ENCODE measurements at regions not wholly inside any gene's neighbourhood (a gene's known extent, or its start where the extent isn't known, plus 50 kb on each side); places are given as distances from the start of the nearest gene placed in this dataset.
"Not testable (repeated sequence)": the region's sequence is repeated elsewhere in the genome, so short reads cannot be mapped to it uniquely, and the experiment has no call there.

- no peak for DNase-seq
Observed at GRCh38 chr6:146944809-146945208, 259.4 kb upstream of the STXBP5 start.

GRCh38 chr6:146946559-146946958 is 257.7 kb upstream of the STXBP5 start:
- no peak for DNase-seq

GRCh38 chr6:146948790-146949342 is 255.4 kb upstream of the STXBP5 start:
- DNase-seq = no peak

GRCh38 chr6:146949425-146949824 is 254.8 kb upstream of the STXBP5 start:
- DNase-seq = no peak

- no peak for DNase-seq
Observed at GRCh38 chr6:146950351-146950835, 253.8 kb upstream of the STXBP5 start.

- DNase-seq = no peak
Observed at GRCh38 chr6:146955570-146955969, 248.6 kb upstream of the STXBP5 start.

- no peak for DNase-seq
Observed at GRCh38 chr6:146957181-146958093, 246.8 kb upstream of the STXBP5 start.

GRCh38 chr6:146961831-146962230 is 242.4 kb upstream of the STXBP5 start:
- no peak for DNase-seq

- no peak for DNase-seq
Observed at GRCh38 chr6:146962329-146962728, 241.9 kb upstream of the STXBP5 start.

- no peak for DNase-seq
Observed at GRCh38 chr6:146965110-146965689, 239.0 kb upstream of the STXBP5 start.

GRCh38 chr6:146968041-146968760 is 236.0 kb upstream of the STXBP5 start:
- peak; percentile 14 for DNase-seq

GRCh38 chr6:146972546-146972945 is 231.7 kb upstream of the STXBP5 start:
- DNase-seq = no peak

- no peak for DNase-seq
Observed at GRCh38 chr6:146974351-146974750, 229.9 kb upstream of the STXBP5 start.

- no peak for DNase-seq
Observed at GRCh38 chr6:146975093-146975492, 229.1 kb upstream of the STXBP5 start.

- no peak for DNase-seq
Observed at GRCh38 chr6:146980900-146981329, 223.3 kb upstream of the STXBP5 start.

- no peak for DNase-seq
Observed at GRCh38 chr6:146981981-146982380, 222.2 kb upstream of the STXBP5 start.

- no peak for DNase-seq
Observed at GRCh38 chr6:146984251-146984924, 219.8 kb upstream of the STXBP5 start.

GRCh38 chr6:146985111-146985510 is 219.1 kb upstream of the STXBP5 start:
- DNase-seq = no peak

GRCh38 chr6:146985966-146986365 is 218.3 kb upstream of the STXBP5 start:
- no peak for DNase-seq

- DNase-seq = not testable (repeated sequence)
Observed at GRCh38 chr6:146987938-146988337, 216.3 kb upstream of the STXBP5 start.

GRCh38 chr6:146989860-146990259 is 214.4 kb upstream of the STXBP5 start:
- DNase-seq = no peak

- no peak for DNase-seq
Observed at GRCh38 chr6:146990284-146990683, 213.9 kb upstream of the STXBP5 start.
